ENCODE measurements at regions not wholly inside any gene's neighbourhood (a gene's known extent, or its start where the extent isn't known, plus 50 kb on each side); places are given as distances from the start of the nearest gene placed in this dataset.

DNA sequence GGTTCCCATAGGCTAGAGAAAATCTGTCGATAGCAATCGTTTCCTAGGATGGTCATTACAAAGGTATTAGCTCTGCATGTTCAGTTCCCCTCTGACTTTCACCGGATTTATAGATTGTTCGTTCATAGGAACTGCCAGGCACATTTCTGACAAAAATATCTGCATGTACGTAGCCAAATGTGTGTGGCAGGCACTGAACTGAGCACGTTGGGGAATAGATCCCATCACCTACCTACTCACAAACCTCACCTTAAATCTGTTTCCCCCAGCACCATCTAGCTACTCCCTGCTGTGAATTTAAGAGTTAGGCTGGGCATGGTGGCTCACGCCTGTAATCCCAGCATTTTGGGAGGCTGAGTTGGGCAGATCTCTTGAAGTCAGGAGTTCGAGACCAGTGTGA lies 64.5 kb upstream of the TANC2 start:
- Histone ChIP-seq H3K9ac (ENCODE audit: insufficient read depth in 1 of 2, low read depth in 2 of 2, low read length in 2 of 2) (no peak overlapping the region), H3K9me3 (replicated peaks; ENCODE audit: control insufficient read depth, insufficient read depth, low read depth, low read length) (no peaks in the 10 kb centered on the region), H2AFZ (ENCODE audit: low read depth, low read length) (no peak overlapping the region), H3K36me3 (ENCODE audit: control insufficient read depth, insufficient read depth, low read length) (no peaks in the 10 kb centered on the region), H3K79me2 (ENCODE audit: control insufficient read depth, insufficient read depth, low read length) (no peaks in the 10 kb centered on the region), H3K9me1 (ENCODE audit: control insufficient read depth, insufficient read depth, low read length) (no peaks in the 10 kb centered on the region), H3K4me2 (ENCODE audit: insufficient read depth, low read length) (no peak overlapping the region), H3K27ac (ENCODE audit: extremely low read depth, low read depth, low read length) (no peak overlapping the region), H4K20me1 (replicated peaks; ENCODE audit: control insufficient read depth, insufficient read depth, low read length) (no peaks in the 10 kb centered on the region), H3K4me1 (replicated peaks in 1 of 2; ENCODE audit: control insufficient read depth in 2 of 2, insufficient read depth in 2 of 2, low read length in 2 of 2) (no peaks in the 10 kb centered on the region), H3K27me3 (ENCODE audit: control insufficient read depth in 2 of 2, insufficient read depth in 2 of 2, low read length in 2 of 2) (peaks cover 18 to 34% of the 10 kb centered on the region in 2 experiments), H3K4me3 (no peak overlapping the region)
- TF ChIP-seq, protein P1, sequence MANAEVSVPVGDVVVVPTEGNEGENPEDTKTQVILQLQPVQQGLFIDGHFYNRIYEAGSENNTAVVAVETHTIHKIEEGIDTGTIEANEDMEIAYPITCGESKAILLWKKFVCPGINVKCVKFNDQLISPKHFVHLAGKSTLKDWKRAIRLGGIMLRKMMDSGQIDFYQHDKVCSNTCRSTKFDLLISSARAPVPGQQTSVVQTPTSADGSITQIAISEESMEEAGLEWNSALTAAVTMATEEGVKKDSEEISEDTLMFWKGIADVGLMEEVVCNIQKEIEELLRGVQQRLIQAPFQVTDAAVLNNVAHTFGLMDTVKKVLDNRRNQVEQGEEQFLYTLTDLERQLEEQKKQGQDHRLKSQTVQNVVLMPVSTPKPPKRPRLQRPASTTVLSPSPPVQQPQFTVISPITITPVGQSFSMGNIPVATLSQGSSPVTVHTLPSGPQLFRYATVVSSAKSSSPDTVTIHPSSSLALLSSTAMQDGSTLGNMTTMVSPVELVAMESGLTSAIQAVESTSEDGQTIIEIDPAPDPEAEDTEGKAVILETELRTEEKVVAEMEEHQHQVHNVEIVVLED (CRISPR knock-in tag; IDR thresholded peaks at IDR 0.05), result no peak
- TF ChIP-seq ZNF408 (CRISPR knock-in tag; IDR thresholded peaks at IDR 0.05; ENCODE audit: low read depth) (no peak), TRIM24 (IDR thresholded peaks at IDR 0.05) (no peak), ATF7 (IDR thresholded peaks at IDR 0.05) (no peak), PHB (CRISPR knock-in tag; IDR thresholded peaks at IDR 0.05) (no peak), TAF1 (IDR thresholded peaks at IDR 0.05; ENCODE audit: control insufficient read depth, extremely low read depth, insufficient read depth, low read length, severe bottlenecking) (no peak), RCOR1 (IDR thresholded peaks at IDR 0.05; ENCODE audit: borderline replicate concordance in 1 of 2, low read depth in 2 of 2, low read length in 2 of 2) (no peak), POLR2G (IDR thresholded peaks at IDR 0.05; ENCODE audit: low read depth, low read length) (no peak), PCBP2 (IDR thresholded peaks at IDR 0.05; ENCODE audit: low read depth, low read length, poor library complexity, severe bottlenecking) (no peak), SUPT5H (IDR thresholded peaks at IDR 0.05) (no peak)
- TF ChIP-seq, protein P2, sequence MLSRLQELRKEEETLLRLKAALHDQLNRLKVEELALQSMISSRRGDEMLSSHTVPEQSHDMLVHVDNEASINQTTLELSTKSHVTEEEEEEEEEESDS (CRISPR knock-in tag; IDR thresholded peaks at IDR 0.05), result no peak
- TF ChIP-seq, protein P3, sequence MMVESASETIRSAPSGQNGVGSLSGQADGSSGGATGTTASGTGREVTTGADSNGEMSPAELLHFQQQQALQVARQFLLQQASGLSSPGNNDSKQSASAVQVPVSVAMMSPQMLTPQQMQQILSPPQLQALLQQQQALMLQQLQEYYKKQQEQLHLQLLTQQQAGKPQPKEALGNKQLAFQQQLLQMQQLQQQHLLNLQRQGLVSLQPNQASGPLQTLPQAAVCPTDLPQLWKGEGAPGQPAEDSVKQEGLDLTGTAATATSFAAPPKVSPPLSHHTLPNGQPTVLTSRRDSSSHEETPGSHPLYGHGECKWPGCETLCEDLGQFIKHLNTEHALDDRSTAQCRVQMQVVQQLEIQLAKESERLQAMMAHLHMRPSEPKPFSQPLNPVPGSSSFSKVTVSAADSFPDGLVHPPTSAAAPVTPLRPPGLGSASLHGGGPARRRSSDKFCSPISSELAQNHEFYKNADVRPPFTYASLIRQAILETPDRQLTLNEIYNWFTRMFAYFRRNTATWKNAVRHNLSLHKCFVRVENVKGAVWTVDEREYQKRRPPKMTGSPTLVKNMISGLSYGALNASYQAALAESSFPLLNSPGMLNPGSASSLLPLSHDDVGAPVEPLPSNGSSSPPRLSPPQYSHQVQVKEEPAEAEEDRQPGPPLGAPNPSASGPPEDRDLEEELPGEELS (CRISPR knock-in tag; IDR thresholded peaks at IDR 0.05; ENCODE audit: borderline replicate concordance), result no peak
- 8% methylated on average over 8 of the region's 8 CpGs for WGBS (ENCODE audit: insufficient coverage, low coverage, missing lambda C conversion rate)
- FAIRE-seq (no peak), ATAC-seq (no peak), DNase-seq (ENCODE audit: extremely low read depth in 1 of 4, low spot score in 3 of 4) (no peak)
- ChIA-PET CTCF (ENCODE audit: low intra/inter-chr PET ratio) (no interaction called here), POLR2A (no interaction called here)
- intact Hi-C loops (cut with micrococcal nuclease) (no loop called here), in situ Hi-C loops (cut with MboI) (no loop called here)
- no TSS peak for BruUV-seq (replicated peaks)
